Activated CD4-positive, alpha-beta T cell treated with anti-CD3 and anti-CD28 coated beads, Interleukin-10, Interleukin-2, amounts not matched to agents 100 ng/mL and 50 ng/mL, durations not matched to agents 16 hours and 8 hours (primary cell): ENCODE measurements at regions not wholly inside any gene's neighbourhood (a gene's known extent, or its start where the extent isn't known, plus 50 kb on each side); places are given as distances from the start of the nearest gene placed in this dataset.
A peak's percentile ranks its signal among the peaks of the same experiment; 100 is the strongest.

ENCODE experiments used
- DNase-seq: peaks from one replicate; pipeline ENCODE4 v3.0.0-alpha.2; 2020

GRCh38 chr5:175025077-175025476 lies 300.7 kb downstream of the MSX2 start:
- DNase-seq: no peak

- DNase-seq: no peak
These were observed 297.7 kb downstream of the MSX2 start for GRCh38 chr5:175021841-175022625.

GRCh38 chr5:175021321-175021720 lies 296.9 kb downstream of the MSX2 start:
- no peak for DNase-seq

GRCh38 chr5:175015028-175015685 lies 290.8 kb downstream of the MSX2 start:
- no peak for DNase-seq

- no peak for DNase-seq
These were observed 288.9 kb downstream of the MSX2 start for GRCh38 chr5:175013251-175013650.

GRCh38 chr5:175012267-175012666 lies 287.9 kb downstream of the MSX2 start:
- no peak for DNase-seq

- no peak for DNase-seq
These were observed 279.1 kb downstream of the MSX2 start for GRCh38 chr5:175003531-175003930.

- DNase-seq: no peak
These were observed 277.7 kb downstream of the MSX2 start for GRCh38 chr5:175001876-175002645.

GRCh38 chr5:175001311-175001710 lies 276.9 kb downstream of the MSX2 start:
- no peak for DNase-seq

- DNase-seq: no peak
These were observed 275.2 kb downstream of the MSX2 start for GRCh38 chr5:174999581-174999980.

- DNase-seq: peak; percentile 2
These were observed 273.8 kb downstream of the MSX2 start for GRCh38 chr5:174998131-174998730.

- no peak for DNase-seq
These were observed 273.3 kb downstream of the MSX2 start for GRCh38 chr5:174997688-174998087.

- no peak for DNase-seq
These were observed 272.6 kb downstream of the MSX2 start for GRCh38 chr5:174996941-174997340.

- DNase-seq: no peak
These were observed 271.4 kb downstream of the MSX2 start for GRCh38 chr5:174995827-174996226.

GRCh38 chr5:174991847-174992246 lies 267.5 kb downstream of the MSX2 start:
- DNase-seq: no peak

GRCh38 chr5:174990909-174991308 lies 266.5 kb downstream of the MSX2 start:
- no peak for DNase-seq

- DNase-seq: no peak
These were observed 263.1 kb downstream of the MSX2 start for GRCh38 chr5:174987443-174988012.

- DNase-seq: no peak
These were observed 260.5 kb downstream of the MSX2 start for GRCh38 chr5:174984863-174985262.

GRCh38 chr5:174982485-174982884 lies 258.1 kb downstream of the MSX2 start:
- no peak for DNase-seq

GRCh38 chr5:174981416-174981815 lies 257.0 kb downstream of the MSX2 start:
- no peak for DNase-seq

GRCh38 chr5:174980952-174981351 lies 256.6 kb downstream of the MSX2 start:
- DNase-seq: no peak

- DNase-seq: no peak
These were observed 247.9 kb downstream of the MSX2 start for GRCh38 chr5:174972291-174972690.

- no peak for DNase-seq
These were observed 246.8 kb downstream of the MSX2 start for GRCh38 chr5:174971210-174971609.
